ENCODE measurements at regions not wholly inside any gene's neighbourhood (a gene's known extent, or its start where the extent isn't known, plus 50 kb on each side); places are given as distances from the start of the nearest gene placed in this dataset.
"Not testable (repeated sequence)": the region's sequence is repeated elsewhere in the genome, so short reads cannot be mapped to it uniquely, and the experiment has no call there.

DNA sequence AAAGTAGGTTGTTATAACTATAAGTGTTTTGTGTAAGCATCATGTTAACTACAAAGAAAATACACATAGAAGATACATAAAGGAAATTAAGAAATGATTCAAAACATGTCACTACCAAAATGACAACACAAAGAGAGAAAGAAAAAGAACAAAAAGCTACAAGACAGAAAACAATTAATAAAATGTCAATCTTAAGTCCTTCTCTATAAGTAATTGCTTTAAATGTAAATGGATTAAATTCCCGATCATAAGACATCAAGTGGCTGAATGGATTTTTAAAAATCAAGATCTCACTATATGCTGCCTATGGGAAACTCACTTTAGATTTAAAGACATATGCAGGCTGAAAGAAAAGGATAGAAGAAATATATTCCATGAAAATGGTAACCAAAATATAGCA, 232.3 kb upstream of the NFIA start:
- H3K4me3 ChIP-seq: no peak overlapping the region

DNA sequence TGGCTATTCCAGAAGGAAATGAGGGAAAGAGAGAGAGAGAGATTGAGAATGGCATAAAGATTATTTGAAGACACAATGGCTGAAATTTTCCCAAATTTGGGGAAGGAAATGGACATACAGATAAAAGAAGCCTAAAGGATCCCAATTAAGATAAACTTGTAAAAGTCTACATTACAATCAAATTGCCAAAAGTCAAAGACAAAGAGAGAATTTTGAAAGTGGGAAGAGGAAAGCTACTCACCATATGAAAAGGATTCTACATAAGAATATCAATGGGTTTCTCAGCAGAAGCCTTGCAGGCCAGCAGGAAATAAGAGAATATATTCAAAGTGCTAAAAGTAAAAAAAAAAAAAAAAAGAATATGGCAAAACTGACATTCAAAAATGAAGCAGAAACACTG, 233.0 kb upstream of the NFIA start:
- H3K4me3 ChIP-seq: no peak overlapping the region
- no peaks in the 10 kb centered on the region for H3K27me3 ChIP-seq
- peaks cover 9 to 11% of the 10 kb centered on the region in 2 donors for H3K9me3 ChIP-seq
- DNase-seq (ENCODE audit: low spot score in 2 of 2): no peak
- no peaks in the 10 kb centered on the region for H3K4me1 ChIP-seq
- no peaks in the 10 kb centered on the region for H3K36me3 ChIP-seq
- intact Hi-C loops (cut with DNase I): loop anchor here (5.0 kb wide), 1 partner anchor 193 kb away; no protein-coding TSS in a partner anchor
- H3K27ac ChIP-seq: no peak overlapping the region
- TF ChIP-seq, protein P1, sequence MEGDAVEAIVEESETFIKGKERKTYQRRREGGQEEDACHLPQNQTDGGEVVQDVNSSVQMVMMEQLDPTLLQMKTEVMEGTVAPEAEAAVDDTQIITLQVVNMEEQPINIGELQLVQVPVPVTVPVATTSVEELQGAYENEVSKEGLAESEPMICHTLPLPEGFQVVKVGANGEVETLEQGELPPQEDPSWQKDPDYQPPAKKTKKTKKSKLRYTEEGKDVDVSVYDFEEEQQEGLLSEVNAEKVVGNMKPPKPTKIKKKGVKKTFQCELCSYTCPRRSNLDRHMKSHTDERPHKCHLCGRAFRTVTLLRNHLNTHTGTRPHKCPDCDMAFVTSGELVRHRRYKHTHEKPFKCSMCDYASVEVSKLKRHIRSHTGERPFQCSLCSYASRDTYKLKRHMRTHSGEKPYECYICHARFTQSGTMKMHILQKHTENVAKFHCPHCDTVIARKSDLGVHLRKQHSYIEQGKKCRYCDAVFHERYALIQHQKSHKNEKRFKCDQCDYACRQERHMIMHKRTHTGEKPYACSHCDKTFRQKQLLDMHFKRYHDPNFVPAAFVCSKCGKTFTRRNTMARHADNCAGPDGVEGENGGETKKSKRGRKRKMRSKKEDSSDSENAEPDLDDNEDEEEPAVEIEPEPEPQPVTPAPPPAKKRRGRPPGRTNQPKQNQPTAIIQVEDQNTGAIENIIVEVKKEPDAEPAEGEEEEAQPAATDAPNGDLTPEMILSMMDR (IDR thresholded peaks at IDR 0.05): no peak

More for the DNA sequence above, 232.3 kb upstream of the NFIA start:
- DNase-seq (ENCODE audit: low spot score in 2 of 2): no peak
- Histone ChIP-seq H3K27ac (no peak overlapping the region), H3K27me3 (no peaks in the 10 kb centered on the region), H3K4me1 (no peaks in the 10 kb centered on the region), H3K36me3 (no peaks in the 10 kb centered on the region), H3K9me3 (peaks cover 9 to 11% of the 10 kb centered on the region in 2 donors)
- intact Hi-C loops (cut with DNase I): no loop called here
- TF ChIP-seq, protein P1 (IDR thresholded peaks at IDR 0.05): no peak

DNA sequence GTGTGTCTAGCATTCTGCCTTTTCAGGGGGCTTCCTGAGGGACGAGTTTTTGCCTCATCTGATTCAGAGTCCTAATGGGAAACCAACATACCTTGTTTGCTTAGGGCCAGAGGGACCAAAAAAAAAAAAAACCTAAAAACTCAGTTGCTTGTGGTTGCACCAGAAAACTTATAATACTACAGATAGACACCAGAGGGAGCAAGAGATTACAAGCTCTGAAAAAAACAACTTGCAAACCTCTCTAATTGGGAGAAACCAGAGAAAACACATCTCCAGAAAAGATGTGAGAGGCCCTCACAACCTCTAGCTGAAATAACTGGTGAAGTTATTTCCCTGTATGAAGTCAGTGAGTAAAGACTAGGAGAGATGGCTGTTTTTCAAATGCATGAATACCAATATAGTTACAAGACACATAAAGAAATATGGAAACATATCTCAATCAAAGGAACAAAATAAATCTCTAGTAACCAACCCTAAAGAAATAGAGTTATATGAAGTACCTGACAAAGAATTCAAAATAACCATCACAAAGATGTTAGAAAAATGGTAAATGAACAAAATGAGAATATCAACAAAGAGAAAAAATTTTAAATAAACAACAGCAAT, 233.7 kb upstream of the NFIA start:
- Histone ChIP-seq H3K27me3 (no peaks in the 10 kb centered on the region), H3K27ac (no peak overlapping the region), H3K4me1 (no peaks in the 10 kb centered on the region), H3K4me3 (no peak overlapping the region), H3K36me3 (no peaks in the 10 kb centered on the region), H3K9me3 (peaks cover 9 to 11% of the 10 kb centered on the region in 2 donors)
- no peak for DNase-seq (ENCODE audit: low spot score in 2 of 2)
- intact Hi-C loops (cut with DNase I): loop anchor here (5.0 kb wide), 1 partner anchor 194 kb away; no protein-coding TSS in a partner anchor
- TF ChIP-seq, protein P1 (IDR thresholded peaks at IDR 0.05): peak in 1 of 3 experiments; percentile 40

GRCh38 chr1:60847855-60848582, 234.3 kb upstream of the NFIA start:
- intact Hi-C loops (cut with DNase I): loop anchor here (5.0 kb wide), 1 partner anchor 194 kb away; no protein-coding TSS in a partner anchor
- Histone ChIP-seq H3K4me1 (no peaks in the 10 kb centered on the region), H3K4me3 (no peak overlapping the region), H3K9me3 (peaks cover 9 to 11% of the 10 kb centered on the region in 2 donors), H3K27me3 (no peaks in the 10 kb centered on the region), H3K27ac (no peak overlapping the region), H3K36me3 (no peaks in the 10 kb centered on the region)
- TF ChIP-seq, protein P1 (IDR thresholded peaks at IDR 0.05): no peak
- no peak for DNase-seq (ENCODE audit: low spot score in 2 of 2)

GRCh38 chr1:60847391-60847790, 235.0 kb upstream of the NFIA start:
- no peak overlapping the region for H3K27ac ChIP-seq
- no peaks in the 10 kb centered on the region for H3K27me3 ChIP-seq
- no peak overlapping the region for H3K4me3 ChIP-seq
- TF ChIP-seq, protein P1 (IDR thresholded peaks at IDR 0.05): no peak
- no peak for DNase-seq (ENCODE audit: low spot score in 2 of 2)
- peaks cover 9 to 11% of the 10 kb centered on the region in 2 donors for H3K9me3 ChIP-seq
- no peaks in the 10 kb centered on the region for H3K36me3 ChIP-seq
- intact Hi-C loops (cut with DNase I): loop anchor here (5.0 kb wide), 1 partner anchor 195 kb away; no protein-coding TSS in a partner anchor
- H3K4me1 ChIP-seq: no peaks in the 10 kb centered on the region

DNA sequence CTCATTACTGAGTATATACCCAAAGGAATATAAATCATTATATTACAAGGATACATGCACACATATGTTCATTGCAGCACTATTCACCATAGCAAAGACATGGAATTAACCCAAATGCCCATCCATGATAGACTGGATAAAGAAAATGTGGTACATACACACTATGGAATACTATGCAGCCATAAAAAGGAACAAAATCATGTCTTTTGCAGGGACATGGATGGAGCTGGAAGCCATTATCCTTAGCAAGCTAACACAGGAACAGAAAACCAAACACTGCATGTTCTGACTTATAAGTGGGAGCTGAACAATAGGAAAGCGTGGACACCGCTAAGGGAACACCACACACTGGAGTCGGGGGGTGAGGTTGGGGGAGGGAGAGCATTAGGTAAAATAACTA, 236.7 kb upstream of the NFIA start:
- DNase-seq (ENCODE audit: low spot score in 2 of 2); H3K27ac ChIP-seq; H3K4me3 ChIP-seq; H3K27me3 ChIP-seq; H3K36me3 ChIP-seq; H3K4me1 ChIP-seq: not testable (repeated sequence)
- peaks cover 9 to 11% of the 10 kb centered on the region in 2 donors for H3K9me3 ChIP-seq
- intact Hi-C loops (cut with DNase I): loop anchor here (5.0 kb wide), 1 partner anchor 197 kb away; no protein-coding TSS in a partner anchor
